ENCODE measurements at regions not wholly inside any gene's neighbourhood (a gene's known extent, or its start where the extent isn't known, plus 50 kb on each side); places are given as distances from the start of the nearest gene placed in this dataset.

DNA sequence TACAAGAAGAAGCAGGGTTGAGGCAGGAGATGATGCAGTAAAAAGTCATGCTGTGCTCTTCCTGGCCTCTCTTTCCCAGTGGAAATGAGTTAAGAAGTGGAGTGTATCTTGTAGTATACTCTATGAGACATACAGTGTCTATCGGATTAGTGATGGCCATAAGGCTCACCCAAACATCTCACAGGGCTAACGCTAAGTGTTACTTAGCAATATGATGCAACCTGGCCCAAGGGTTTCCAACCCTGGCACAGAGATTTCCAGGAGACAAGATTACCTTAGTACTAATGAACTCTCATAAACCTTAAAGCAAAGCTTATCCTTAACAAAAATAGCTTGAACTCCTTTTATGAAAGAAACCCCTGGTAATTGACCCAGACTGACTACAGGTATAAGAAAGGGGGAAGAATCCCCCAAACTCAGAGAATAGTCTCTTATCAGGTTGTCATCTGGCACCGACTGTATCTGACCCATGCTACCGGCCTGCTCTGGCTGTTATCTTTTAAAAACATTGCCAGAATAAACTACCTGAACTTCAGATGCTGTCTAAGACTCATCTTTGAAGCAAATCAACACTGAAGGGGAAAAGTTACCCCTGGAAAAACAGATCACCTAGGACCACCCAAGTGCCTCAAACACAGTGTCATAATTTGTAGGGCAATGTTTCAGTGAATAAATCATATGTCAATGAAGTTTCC is 1002.0 kb downstream of the REEP3 start:
- Histone ChIP-seq H3K27me3 (replicated peaks) (no peaks in the 10 kb centered on the region), H3K27ac (no peak overlapping the region), H3K36me3 (replicated peaks) (no peaks in the 10 kb centered on the region), H3K4me3 (ENCODE audit: low read depth, low read length) (no peak overlapping the region)
- in situ Hi-C loops (cut with HindIII; ENCODE audit: low pct_ligation_motif_present, low sequenced_read_pairs): no loop called here
- no peak for DNase-seq
- TF ChIP-seq, protein P1, sequence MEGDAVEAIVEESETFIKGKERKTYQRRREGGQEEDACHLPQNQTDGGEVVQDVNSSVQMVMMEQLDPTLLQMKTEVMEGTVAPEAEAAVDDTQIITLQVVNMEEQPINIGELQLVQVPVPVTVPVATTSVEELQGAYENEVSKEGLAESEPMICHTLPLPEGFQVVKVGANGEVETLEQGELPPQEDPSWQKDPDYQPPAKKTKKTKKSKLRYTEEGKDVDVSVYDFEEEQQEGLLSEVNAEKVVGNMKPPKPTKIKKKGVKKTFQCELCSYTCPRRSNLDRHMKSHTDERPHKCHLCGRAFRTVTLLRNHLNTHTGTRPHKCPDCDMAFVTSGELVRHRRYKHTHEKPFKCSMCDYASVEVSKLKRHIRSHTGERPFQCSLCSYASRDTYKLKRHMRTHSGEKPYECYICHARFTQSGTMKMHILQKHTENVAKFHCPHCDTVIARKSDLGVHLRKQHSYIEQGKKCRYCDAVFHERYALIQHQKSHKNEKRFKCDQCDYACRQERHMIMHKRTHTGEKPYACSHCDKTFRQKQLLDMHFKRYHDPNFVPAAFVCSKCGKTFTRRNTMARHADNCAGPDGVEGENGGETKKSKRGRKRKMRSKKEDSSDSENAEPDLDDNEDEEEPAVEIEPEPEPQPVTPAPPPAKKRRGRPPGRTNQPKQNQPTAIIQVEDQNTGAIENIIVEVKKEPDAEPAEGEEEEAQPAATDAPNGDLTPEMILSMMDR (IDR thresholded peaks at IDR 0.05; ENCODE audit: low read depth, low read length, missing control alignments): no peak

DNA sequence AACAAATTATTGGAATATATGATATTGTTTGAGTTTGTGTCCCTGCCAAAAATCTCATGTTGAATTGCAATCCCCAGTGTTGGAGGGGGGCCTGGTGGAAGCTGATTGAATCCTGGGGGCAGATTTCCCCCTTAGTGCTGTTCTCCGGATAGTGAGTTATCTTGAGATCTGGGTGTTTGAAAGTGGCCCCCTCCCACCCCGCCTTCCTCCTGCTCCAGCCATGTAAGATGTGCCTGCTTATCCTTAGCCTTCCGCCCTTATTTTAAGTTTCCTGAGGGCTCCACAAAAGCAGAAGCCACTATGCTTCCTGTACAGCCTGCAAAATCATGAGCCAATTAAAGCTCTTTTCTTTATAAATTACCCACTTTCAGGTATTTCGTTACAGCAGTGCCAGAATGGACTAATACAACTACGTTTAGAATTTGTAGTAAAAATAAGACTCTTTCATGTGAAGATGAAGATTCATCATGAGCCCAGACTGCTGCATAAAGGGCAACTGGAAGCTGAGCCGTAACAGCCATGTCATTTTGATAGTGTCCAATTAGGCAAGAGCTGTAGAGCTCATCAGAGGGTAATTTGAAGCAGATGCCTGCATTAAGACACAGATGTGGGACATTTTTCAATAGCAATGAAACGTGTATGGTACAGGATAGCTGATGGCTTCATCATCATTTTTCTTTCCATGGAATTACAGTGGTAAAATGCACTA is 1007.2 kb downstream of the REEP3 start:
- no peak for DNase-seq
- H3K36me3 ChIP-seq (replicated peaks): no peaks in the 10 kb centered on the region
- TF ChIP-seq, protein P1 (IDR thresholded peaks at IDR 0.05; ENCODE audit: low read depth, low read length, missing control alignments): no peak
- H3K4me3 ChIP-seq (ENCODE audit: low read depth, low read length): no peak overlapping the region
- in situ Hi-C loops (cut with HindIII; ENCODE audit: low pct_ligation_motif_present, low sequenced_read_pairs): no loop called here
- no peak overlapping the region for H3K27ac ChIP-seq
- no peaks in the 10 kb centered on the region for H3K27me3 ChIP-seq (replicated peaks)

DNA sequence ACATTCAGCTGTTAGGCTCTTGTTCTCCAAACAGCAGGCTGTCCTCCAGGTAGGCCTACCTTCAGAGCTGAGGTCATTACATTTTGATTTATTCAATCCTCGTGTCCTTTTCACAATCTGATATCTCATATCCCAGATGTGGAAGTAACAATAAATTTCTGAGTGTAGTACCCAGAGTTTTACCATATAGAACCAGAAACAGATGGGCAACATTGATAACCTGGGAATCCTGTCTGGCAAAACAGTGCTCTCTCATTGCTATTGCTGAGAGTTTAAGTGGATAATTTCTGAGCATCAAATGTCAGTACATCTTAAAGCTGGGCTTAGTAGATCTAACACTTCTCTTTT is 1007.8 kb downstream of the REEP3 start:
- Histone ChIP-seq H3K27ac (no peak overlapping the region), H3K4me3 (ENCODE audit: low read depth, low read length) (no peak overlapping the region), H3K27me3 (replicated peaks) (no peaks in the 10 kb centered on the region), H3K36me3 (replicated peaks) (no peaks in the 10 kb centered on the region)
- in situ Hi-C loops (cut with HindIII; ENCODE audit: low pct_ligation_motif_present, low sequenced_read_pairs): no loop called here
- TF ChIP-seq, protein P1 (IDR thresholded peaks at IDR 0.05; ENCODE audit: low read depth, low read length, missing control alignments): no peak
- no peak for DNase-seq

DNA sequence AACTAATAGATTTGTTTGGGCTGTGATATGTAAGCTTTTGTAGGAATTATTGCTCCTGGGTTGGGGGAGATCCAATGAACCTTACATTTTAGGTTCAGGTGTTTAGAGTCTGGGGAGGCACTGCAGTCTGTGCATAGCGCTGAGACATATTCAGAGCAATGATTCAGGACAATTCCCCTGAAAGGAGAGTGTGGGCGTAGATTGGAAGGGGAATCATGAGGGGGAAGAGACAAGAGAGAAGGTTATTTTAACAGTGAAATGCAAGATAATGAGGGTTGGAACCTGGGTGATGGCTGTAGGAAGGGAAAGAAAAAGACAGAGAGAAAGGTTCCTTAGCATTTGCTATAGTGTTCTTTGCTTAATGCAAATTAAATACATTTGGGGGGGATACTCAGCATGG is 1013.4 kb downstream of the REEP3 start:
- in situ Hi-C loops (cut with HindIII; ENCODE audit: low pct_ligation_motif_present, low sequenced_read_pairs): no loop called here
- no peak overlapping the region for H3K4me3 ChIP-seq (ENCODE audit: low read depth, low read length)
- H3K27ac ChIP-seq: no peak overlapping the region
- no peak for DNase-seq
- TF ChIP-seq, protein P1 (IDR thresholded peaks at IDR 0.05; ENCODE audit: low read depth, low read length, missing control alignments): no peak
- no peaks in the 10 kb centered on the region for H3K27me3 ChIP-seq (replicated peaks)
- no peaks in the 10 kb centered on the region for H3K36me3 ChIP-seq (replicated peaks)

DNA sequence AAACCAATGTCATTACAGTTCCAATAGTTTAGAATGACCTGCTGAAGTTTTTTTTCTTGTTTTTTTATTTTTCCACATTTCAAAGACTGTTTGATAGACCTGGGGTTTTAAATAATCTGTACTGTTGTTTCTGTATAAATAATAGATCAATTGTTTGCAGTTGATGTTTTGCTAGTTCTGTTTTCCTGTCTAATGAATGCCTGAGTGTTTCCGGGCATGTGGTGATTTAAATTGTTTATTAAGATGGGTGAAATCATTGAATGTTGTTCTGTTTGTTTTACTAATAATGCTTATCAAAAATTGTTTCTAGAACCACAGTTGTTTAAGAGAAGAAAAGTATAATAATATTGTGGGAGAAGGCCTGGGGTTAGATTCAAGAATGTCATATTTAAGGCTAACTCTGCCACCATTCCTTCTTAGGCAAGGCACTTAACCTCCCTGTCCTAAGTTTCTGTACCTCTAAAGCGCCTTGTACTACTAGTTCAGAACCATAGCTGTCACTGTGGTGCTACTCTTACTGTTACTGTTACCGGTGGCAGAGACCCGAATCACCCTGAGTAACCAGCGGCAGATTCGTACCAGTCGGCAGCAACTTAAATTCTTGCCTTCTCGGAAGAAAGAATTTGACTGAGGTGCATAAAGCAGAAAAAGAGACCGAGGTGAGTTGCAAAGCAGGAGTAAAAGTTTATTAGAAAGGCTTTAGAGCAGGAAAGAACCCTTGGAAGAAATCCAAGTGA is 1014.1 kb downstream of the REEP3 start:
- TF ChIP-seq, protein P1 (IDR thresholded peaks at IDR 0.05; ENCODE audit: low read depth, low read length, missing control alignments): no peak
- H3K36me3 ChIP-seq (replicated peaks): no peaks in the 10 kb centered on the region
- H3K27ac ChIP-seq: no peak overlapping the region
- in situ Hi-C loops (cut with HindIII; ENCODE audit: low pct_ligation_motif_present, low sequenced_read_pairs): no loop called here
- DNase-seq: no peak
- no peaks in the 10 kb centered on the region for H3K27me3 ChIP-seq (replicated peaks)
- no peak overlapping the region for H3K4me3 ChIP-seq (ENCODE audit: low read depth, low read length)
